ENCODE measurements at regions not wholly inside any gene's neighbourhood (a gene's known extent, or its start where the extent isn't known, plus 50 kb on each side); places are given as distances from the start of the nearest gene placed in this dataset.

DNA sequence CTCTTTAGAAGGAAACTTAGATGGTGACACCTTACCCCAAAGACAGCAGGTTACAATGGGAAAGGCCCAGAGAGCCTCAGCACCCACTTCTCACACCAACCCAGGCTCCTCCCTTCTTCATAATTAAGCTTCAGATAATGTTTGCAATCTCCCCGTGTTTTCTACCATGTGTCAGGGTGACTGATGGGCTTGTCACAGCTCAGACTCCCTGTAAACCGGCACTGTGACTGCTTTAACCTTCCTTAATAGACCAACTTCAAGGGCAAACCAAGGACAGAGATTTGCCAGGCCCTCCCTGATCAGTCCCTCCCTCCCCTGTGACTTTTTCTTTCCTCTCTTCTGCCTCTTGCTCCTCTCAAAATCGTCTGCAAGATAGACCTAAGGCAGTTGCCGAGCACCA is 760.6 kb upstream of the EEF2KMT start:
- no peaks in the 10 kb centered on the region for H4K20me1 ChIP-seq (ENCODE audit: low read depth, low read length)
- H3K4me2 ChIP-seq (ENCODE audit: low read depth, low read length, poor library complexity, severe bottlenecking), result no peak overlapping the region
- H3K9me2 ChIP-seq (replicated peaks; ENCODE audit: insufficient read depth, low read length), result no peaks in the 10 kb centered on the region
- no peak overlapping the region for H3K4me3 ChIP-seq (ENCODE audit: insufficient read depth, low read length, poor library complexity, severe bottlenecking)
- TF ChIP-seq, protein P1, sequence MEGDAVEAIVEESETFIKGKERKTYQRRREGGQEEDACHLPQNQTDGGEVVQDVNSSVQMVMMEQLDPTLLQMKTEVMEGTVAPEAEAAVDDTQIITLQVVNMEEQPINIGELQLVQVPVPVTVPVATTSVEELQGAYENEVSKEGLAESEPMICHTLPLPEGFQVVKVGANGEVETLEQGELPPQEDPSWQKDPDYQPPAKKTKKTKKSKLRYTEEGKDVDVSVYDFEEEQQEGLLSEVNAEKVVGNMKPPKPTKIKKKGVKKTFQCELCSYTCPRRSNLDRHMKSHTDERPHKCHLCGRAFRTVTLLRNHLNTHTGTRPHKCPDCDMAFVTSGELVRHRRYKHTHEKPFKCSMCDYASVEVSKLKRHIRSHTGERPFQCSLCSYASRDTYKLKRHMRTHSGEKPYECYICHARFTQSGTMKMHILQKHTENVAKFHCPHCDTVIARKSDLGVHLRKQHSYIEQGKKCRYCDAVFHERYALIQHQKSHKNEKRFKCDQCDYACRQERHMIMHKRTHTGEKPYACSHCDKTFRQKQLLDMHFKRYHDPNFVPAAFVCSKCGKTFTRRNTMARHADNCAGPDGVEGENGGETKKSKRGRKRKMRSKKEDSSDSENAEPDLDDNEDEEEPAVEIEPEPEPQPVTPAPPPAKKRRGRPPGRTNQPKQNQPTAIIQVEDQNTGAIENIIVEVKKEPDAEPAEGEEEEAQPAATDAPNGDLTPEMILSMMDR (IDR thresholded peaks at IDR 0.05; ENCODE audit: insufficient read depth, low read length, poor library complexity, severe bottlenecking), result no peak
- no peak for TF ChIP-seq EZH2phosphoT487 (conservative IDR thresholded peaks at IDR 0.05; ENCODE audit: low read length)
- H2AFZ ChIP-seq (ENCODE audit: low read depth, low read length, severe bottlenecking), result no peak overlapping the region
- H3K27me3 ChIP-seq (ENCODE audit: low read length), result no peaks in the 10 kb centered on the region; the same call in none of the 2 replicates
- no peaks in the 10 kb centered on the region for H3F3A ChIP-seq (ENCODE audit: insufficient read depth)
- H3K36me3 ChIP-seq (ENCODE audit: low read length), result no peaks in the 10 kb centered on the region
- H3K9me3 ChIP-seq (ENCODE audit: insufficient read depth, low read length), result no peaks in the 10 kb centered on the region
- no peaks in the 10 kb centered on the region for H3K79me2 ChIP-seq (ENCODE audit: insufficient read depth, low read length)
- no peak overlapping the region for H3K9ac ChIP-seq (ENCODE audit: low read length)
- H3K27ac ChIP-seq (ENCODE audit: low read depth, low read length), result no peak overlapping the region

DNA sequence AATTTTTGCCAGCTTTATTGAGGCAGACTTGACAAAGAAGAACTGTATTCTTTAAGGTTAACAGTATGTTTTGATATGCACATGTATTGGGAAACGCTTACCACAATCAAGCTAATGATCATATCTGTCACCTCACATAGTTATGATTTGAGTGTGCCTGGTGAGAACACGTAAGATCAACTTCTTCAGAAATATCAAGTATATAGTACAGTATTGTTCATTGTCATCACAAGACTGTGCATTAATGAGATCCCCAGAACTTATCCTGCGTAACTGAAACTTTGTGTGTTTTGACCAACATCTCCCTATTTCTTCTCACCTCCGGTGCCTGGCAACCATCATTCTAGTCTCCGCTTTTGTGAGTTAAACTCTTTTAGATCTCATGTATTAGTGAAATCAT is 756.4 kb upstream of the EEF2KMT start:
- no peaks in the 10 kb centered on the region; the same call in 1 of the 2 replicates for H3K27me3 ChIP-seq (ENCODE audit: low read length)
- H3K79me2 ChIP-seq (ENCODE audit: insufficient read depth, low read length), result no peaks in the 10 kb centered on the region
- no peak overlapping the region for H3K9ac ChIP-seq (ENCODE audit: low read length)
- no peaks in the 10 kb centered on the region for H3K36me3 ChIP-seq (ENCODE audit: low read length)
- no peaks in the 10 kb centered on the region for H3K9me2 ChIP-seq (replicated peaks; ENCODE audit: insufficient read depth, low read length)
- no peak overlapping the region for H2AFZ ChIP-seq (ENCODE audit: low read depth, low read length, severe bottlenecking)
- H3K27ac ChIP-seq (ENCODE audit: low read depth, low read length), result no peak overlapping the region
- H3K9me3 ChIP-seq (ENCODE audit: insufficient read depth, low read length), result no peaks in the 10 kb centered on the region
- TF ChIP-seq EZH2phosphoT487 (conservative IDR thresholded peaks at IDR 0.05; ENCODE audit: low read length), result no peak
- TF ChIP-seq, protein P1 (IDR thresholded peaks at IDR 0.05; ENCODE audit: insufficient read depth, low read length, poor library complexity, severe bottlenecking), result no peak
- no peaks in the 10 kb centered on the region for H4K20me1 ChIP-seq (ENCODE audit: low read depth, low read length)
- no peaks in the 10 kb centered on the region for H3F3A ChIP-seq (ENCODE audit: insufficient read depth)
- no peak overlapping the region for H3K4me3 ChIP-seq (ENCODE audit: insufficient read depth, low read length, poor library complexity, severe bottlenecking)
- no peak overlapping the region for H3K4me2 ChIP-seq (ENCODE audit: low read depth, low read length, poor library complexity, severe bottlenecking)

DNA sequence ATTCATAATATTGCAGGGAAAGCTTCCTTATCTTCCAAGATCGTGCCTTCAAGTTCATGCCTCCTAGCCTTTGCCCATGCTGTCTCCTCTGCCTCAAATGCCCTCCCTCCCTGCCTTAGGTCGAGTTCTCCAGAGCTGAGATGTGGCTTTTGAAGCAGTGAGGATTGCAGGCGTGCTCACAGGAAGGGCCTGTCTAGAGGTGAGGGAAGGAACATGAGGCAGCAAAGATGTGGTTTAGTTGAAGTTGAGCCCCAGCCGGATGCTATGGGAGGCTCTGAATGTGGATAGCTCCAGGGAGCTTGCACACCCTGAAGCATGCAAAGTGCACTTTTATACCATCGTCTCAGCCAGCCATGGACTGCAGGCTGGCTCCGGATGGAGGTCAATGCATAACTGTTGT is 754.6 kb upstream of the EEF2KMT start:
- H4K20me1 ChIP-seq (ENCODE audit: low read depth, low read length), result no peaks in the 10 kb centered on the region
- TF ChIP-seq, protein P1 (IDR thresholded peaks at IDR 0.05; ENCODE audit: insufficient read depth, low read length, poor library complexity, severe bottlenecking), result no peak
- TF ChIP-seq EZH2phosphoT487 (conservative IDR thresholded peaks at IDR 0.05; ENCODE audit: low read length), result no peak
- H3K4me3 ChIP-seq (ENCODE audit: insufficient read depth, low read length, poor library complexity, severe bottlenecking), result no peak overlapping the region
- no peaks in the 10 kb centered on the region for H3K9me2 ChIP-seq (replicated peaks; ENCODE audit: insufficient read depth, low read length)
- H3K9me3 ChIP-seq (ENCODE audit: insufficient read depth, low read length), result no peaks in the 10 kb centered on the region
- no peak overlapping the region for H3K27ac ChIP-seq (ENCODE audit: low read depth, low read length)
- H2AFZ ChIP-seq (ENCODE audit: low read depth, low read length, severe bottlenecking), result no peak overlapping the region
- no peak overlapping the region for H3K9ac ChIP-seq (ENCODE audit: low read length)
- no peak overlapping the region for H3K4me2 ChIP-seq (ENCODE audit: low read depth, low read length, poor library complexity, severe bottlenecking)
- no peaks in the 10 kb centered on the region for H3F3A ChIP-seq (ENCODE audit: insufficient read depth)
- no peaks in the 10 kb centered on the region; the same call in 1 of the 2 replicates for H3K27me3 ChIP-seq (ENCODE audit: low read length)
- H3K36me3 ChIP-seq (ENCODE audit: low read length), result no peaks in the 10 kb centered on the region
- no peaks in the 10 kb centered on the region for H3K79me2 ChIP-seq (ENCODE audit: insufficient read depth, low read length)

Measured in SU-DHL-6 (cell line).